ENCODE measurements at regions not wholly inside any gene's neighbourhood (a gene's known extent, or its start where the extent isn't known, plus 50 kb on each side); places are given as distances from the start of the nearest gene placed in this dataset.

DNA sequence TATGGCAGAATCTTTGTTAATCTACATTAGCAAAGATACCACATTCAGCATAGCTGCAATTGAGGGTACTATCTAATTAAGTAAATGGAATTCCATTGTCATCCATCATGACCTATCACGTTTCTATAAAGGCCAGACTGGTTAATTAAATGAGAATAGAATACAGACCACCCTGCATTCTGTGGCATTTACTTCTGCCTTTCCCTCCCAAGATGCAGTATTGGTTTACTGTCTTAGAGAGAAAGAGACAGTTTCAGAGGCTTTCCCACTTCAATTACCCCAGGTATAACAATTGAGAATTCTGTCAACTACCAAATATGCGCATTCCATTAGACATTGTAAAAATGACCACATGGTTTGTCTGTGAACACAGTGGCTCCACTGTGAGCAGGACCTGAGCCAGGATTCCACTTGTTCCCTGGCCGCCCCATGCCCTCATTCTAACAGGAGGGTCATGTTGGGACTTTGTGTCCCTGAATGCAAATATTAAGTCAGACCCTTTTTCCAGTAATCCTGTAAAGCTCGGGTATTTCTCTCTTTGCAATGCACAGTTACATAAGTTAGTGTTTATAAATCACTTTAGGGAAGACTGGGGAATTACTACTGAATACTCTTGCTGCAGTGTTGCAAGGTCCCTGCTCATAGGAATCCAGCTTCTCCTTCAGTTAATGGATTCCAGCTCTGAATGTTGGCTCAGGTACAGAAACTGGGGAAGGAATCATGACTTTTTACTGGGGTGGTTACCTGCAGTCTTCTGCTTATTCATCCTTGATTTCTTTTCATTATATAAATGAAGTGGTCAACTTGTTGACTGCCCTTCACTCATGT is 261.0 kb downstream of the PDGFC start:
- TF ChIP-seq, protein P1, sequence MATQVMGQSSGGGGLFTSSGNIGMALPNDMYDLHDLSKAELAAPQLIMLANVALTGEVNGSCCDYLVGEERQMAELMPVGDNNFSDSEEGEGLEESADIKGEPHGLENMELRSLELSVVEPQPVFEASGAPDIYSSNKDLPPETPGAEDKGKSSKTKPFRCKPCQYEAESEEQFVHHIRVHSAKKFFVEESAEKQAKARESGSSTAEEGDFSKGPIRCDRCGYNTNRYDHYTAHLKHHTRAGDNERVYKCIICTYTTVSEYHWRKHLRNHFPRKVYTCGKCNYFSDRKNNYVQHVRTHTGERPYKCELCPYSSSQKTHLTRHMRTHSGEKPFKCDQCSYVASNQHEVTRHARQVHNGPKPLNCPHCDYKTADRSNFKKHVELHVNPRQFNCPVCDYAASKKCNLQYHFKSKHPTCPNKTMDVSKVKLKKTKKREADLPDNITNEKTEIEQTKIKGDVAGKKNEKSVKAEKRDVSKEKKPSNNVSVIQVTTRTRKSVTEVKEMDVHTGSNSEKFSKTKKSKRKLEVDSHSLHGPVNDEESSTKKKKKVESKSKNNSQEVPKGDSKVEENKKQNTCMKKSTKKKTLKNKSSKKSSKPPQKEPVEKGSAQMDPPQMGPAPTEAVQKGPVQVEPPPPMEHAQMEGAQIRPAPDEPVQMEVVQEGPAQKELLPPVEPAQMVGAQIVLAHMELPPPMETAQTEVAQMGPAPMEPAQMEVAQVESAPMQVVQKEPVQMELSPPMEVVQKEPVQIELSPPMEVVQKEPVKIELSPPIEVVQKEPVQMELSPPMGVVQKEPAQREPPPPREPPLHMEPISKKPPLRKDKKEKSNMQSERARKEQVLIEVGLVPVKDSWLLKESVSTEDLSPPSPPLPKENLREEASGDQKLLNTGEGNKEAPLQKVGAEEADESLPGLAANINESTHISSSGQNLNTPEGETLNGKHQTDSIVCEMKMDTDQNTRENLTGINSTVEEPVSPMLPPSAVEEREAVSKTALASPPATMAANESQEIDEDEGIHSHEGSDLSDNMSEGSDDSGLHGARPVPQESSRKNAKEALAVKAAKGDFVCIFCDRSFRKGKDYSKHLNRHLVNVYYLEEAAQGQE (IDR thresholded peaks at IDR 0.05; ENCODE audit: unreplicated experiment) = no peak
- TF ChIP-seq POLR2AphosphoS5 (IDR thresholded peaks at IDR 0.05; ENCODE audit: low read depth) (no peak), JUNB (IDR thresholded peaks at IDR 0.05; ENCODE audit: unreplicated experiment) (no peak), ZNF462 (CRISPR knock-in tag; IDR thresholded peaks at IDR 0.05) (no peak), CTCF (conservative IDR thresholded peaks at IDR 0.05; ENCODE audit: low read depth in 2 of 2) (no peak), NANOG (IDR thresholded peaks at IDR 0.05; ENCODE audit: borderline replicate concordance) (no peak), STAT1 (IDR thresholded peaks at IDR 0.05; ENCODE audit: unreplicated experiment) (no peak), ZNF331 (CRISPR knock-in tag; IDR thresholded peaks at IDR 0.05; ENCODE audit: low read depth) (no peak), EZH2phosphoT487 (IDR thresholded peaks at IDR 0.05; ENCODE audit: unreplicated experiment) (no peak), CREB1 (CRISPR knock-in tag; IDR thresholded peaks at IDR 0.05; ENCODE audit: low read depth) (no peak), EZH2 (IDR thresholded peaks at IDR 0.05; ENCODE audit: low read depth, unreplicated experiment) (no peak), ZNF114 (CRISPR knock-in tag; IDR thresholded peaks at IDR 0.05) (no peak), ETS1 (IDR thresholded peaks at IDR 0.05) (no peak)
- Histone ChIP-seq H4K20me1 (replicated peaks; ENCODE audit: insufficient read depth) (no peaks in the 10 kb centered on the region), H3K27me3 (ENCODE audit: insufficient read depth) (no peaks in the 10 kb centered on the region), H3K4me3 (no peak overlapping the region), H2AFZ (peak overlapping the region; percentile 14; the same call in 1 of the 2 replicates), H3K36me3 (ENCODE audit: insufficient read depth) (no peaks in the 10 kb centered on the region), H3K27ac (ENCODE audit: low read depth) (no peak overlapping the region), H3K9me2 (ENCODE audit: insufficient read depth) (peaks cover 3% of the 10 kb centered on the region; the same call in 1 of the 2 replicates), H3F3A (replicated peaks; ENCODE audit: low read depth) (no peaks in the 10 kb centered on the region), H3K79me2 (replicated peaks; ENCODE audit: insufficient read depth) (no peaks in the 10 kb centered on the region), H3K4me2 (no peak overlapping the region), H3K4me1 (ENCODE audit: insufficient read depth) (0 out of 2 replicates have a peak, but pooled peaks cover 2% of the 10 kb centered on the region)
- no peaks in the 10 kb centered on the region for H3K36me3 Mint-ChIP-seq (ENCODE audit: low read depth)
- H3K9me3 Mint-ChIP-seq = no peaks in the 10 kb centered on the region
- peak; percentile 6 for DNase-seq (ENCODE audit: low spot score)
- H3K4me1 Mint-ChIP-seq = no peaks in the 10 kb centered on the region
- no peak overlapping the region for H3K27ac Mint-ChIP-seq
- H3K4me3 Mint-ChIP-seq = no peak overlapping the region
- peaks cover 2% of the 10 kb centered on the region for H3K27me3 Mint-ChIP-seq (ENCODE audit: insufficient read depth, low read depth, poor library complexity)
- no peak for ATAC-seq

Data from GM23338 (cell line).